Astrocyte of the spinal cord (primary cell): ENCODE measurements at regions not wholly inside any gene's neighbourhood (a gene's known extent, or its start where the extent isn't known, plus 50 kb on each side); places are given as distances from the start of the nearest gene placed in this dataset.

ENCODE experiments used
- DNase-seq: peaks from one replicate; pipeline ENCODE4 v3.0.0; 2011; ENCODE audit warnings: low read depth, low spot score
- H3K4me3 ChIP-seq: 2 replicates; pipeline ENCODE4 v1.5.1; 2011; ENCODE audit warnings: low read depth, mild to moderate bottlenecking, low read length, moderate library complexity
- CTCF ChIP-seq: IDR thresholded peaks from 2 replicates; pipeline ENCODE4 v1.5.1; 2012; ENCODE audit warnings: low read depth, mild to moderate bottlenecking, low read length, inconsistent platforms
- in situ Hi-C: cut with HindIII; loops from 2 replicates; pipeline ENCODE4 v1.10.0; 2017; ENCODE audit warnings: low sequenced_read_pairs

- H3K4me3 ChIP-seq, result no peak overlapping the region
- in situ Hi-C loops, result no loop called here
- DNase-seq, result no peak
- no peak for TF ChIP-seq CTCF
Measured at GRCh38 chr16:51989637-51990230, 557.2 kb downstream of the TOX3 start.

DNA sequence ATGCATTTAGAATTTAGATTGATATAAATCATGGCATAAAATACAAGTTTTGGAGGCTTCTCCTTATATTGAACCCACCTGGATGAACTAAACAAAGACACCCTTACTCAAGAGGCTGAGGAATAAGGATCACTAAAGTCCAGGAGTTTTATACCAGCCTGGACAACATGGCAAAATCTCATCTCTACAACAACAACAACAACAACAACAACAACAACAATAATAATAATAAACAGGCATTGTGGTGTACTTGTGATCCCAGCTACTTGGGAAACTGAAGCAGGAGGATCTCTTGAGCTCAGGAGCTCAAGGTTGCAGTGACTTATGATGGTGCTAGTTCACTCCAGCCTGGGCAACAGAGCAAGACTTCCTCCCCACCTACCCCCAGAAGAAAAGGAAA is 558.0 kb downstream of the TOX3 start:
- DNase-seq, result no peak
- no peak for TF ChIP-seq CTCF
- in situ Hi-C loops, result no loop called here
- H3K4me3 ChIP-seq, result no peak overlapping the region

GRCh38 chr16:51987519-51987918 is 559.4 kb downstream of the TOX3 start:
- in situ Hi-C loops, result no loop called here
- no peak overlapping the region for H3K4me3 ChIP-seq
- no peak for DNase-seq
- no peak for TF ChIP-seq CTCF

- DNase-seq, result no peak
- H3K4me3 ChIP-seq, result no peak overlapping the region
- in situ Hi-C loops, result no loop called here
- TF ChIP-seq CTCF, result no peak
Measured at GRCh38 chr16:51986717-51987116, 560.2 kb downstream of the TOX3 start.

GRCh38 chr16:51986301-51986700 is 560.6 kb downstream of the TOX3 start:
- no peak for DNase-seq
- H3K4me3 ChIP-seq, result no peak overlapping the region
- no peak for TF ChIP-seq CTCF
- in situ Hi-C loops, result no loop called here

- no peak for TF ChIP-seq CTCF
- DNase-seq, result no peak
- in situ Hi-C loops, result no loop called here
Measured at GRCh38 chr16:51985126-51985525, 561.8 kb downstream of the TOX3 start.

GRCh38 chr16:51984395-51984794 is 562.5 kb downstream of the TOX3 start:
- in situ Hi-C loops, result no loop called here
- H3K4me3 ChIP-seq, result no peak overlapping the region
- TF ChIP-seq CTCF, result no peak
- no peak for DNase-seq

More at GRCh38 chr16:51985126-51985525, 561.8 kb downstream of the TOX3 start:
- no peak overlapping the region for H3K4me3 ChIP-seq
